GM12892 (cell line): ENCODE measurements at regions not wholly inside any gene's neighbourhood (a gene's known extent, or its start where the extent isn't known, plus 50 kb on each side); places are given as distances from the start of the nearest gene placed in this dataset.

Source experiments
- DNase-seq: peaks from one replicate; pipeline ENCODE4 v3.0.0; 2011; ENCODE audit not compliant: insufficient read length
- FAIRE-seq: peaks from 2 replicates; lab custom pipeline; 2011; peaks lifted over from hg19 to GRCh38; lab: Jason Lieb, UNC
- POLR2A ChIP-seq: IDR thresholded peaks from 2 replicates; pipeline ENCODE4 v1.6.1; 2011; ENCODE audit warnings: low read depth, low read length, control low read depth
- POLR2AphosphoS5 ChIP-seq: IDR thresholded peaks from 2 replicates; pipeline ENCODE4 v1.6.1; 2011; ENCODE audit warnings: low read depth, low read length, control low read depth
- TAF1 ChIP-seq: IDR thresholded peaks from 2 replicates; pipeline ENCODE4 v1.6.1; 2011; ENCODE audit warnings: low read depth, mild to moderate bottlenecking, control low read depth, low read length, borderline replicate concordance

- DNase-seq = no peak
- TF ChIP-seq POLR2A (no peak), POLR2AphosphoS5 (no peak), TAF1 (no peak)
- no peak for FAIRE-seq
Measured at GRCh38 chr5:110087829-110088228, 398.1 kb downstream of the MAN2A1 start.

- FAIRE-seq = no peak
- TF ChIP-seq POLR2A = no peak
- no peak for TF ChIP-seq TAF1
- TF ChIP-seq POLR2AphosphoS5 = no peak
- DNase-seq = no peak
Measured at GRCh38 chr5:110088676-110089436, 399.1 kb downstream of the MAN2A1 start.

- TF ChIP-seq POLR2A (no peak), TAF1 (no peak), POLR2AphosphoS5 (no peak)
- no peak for DNase-seq
- no peak for FAIRE-seq
Measured at GRCh38 chr5:110092955-110093785, 403.4 kb downstream of the MAN2A1 start.

- no peak for TF ChIP-seq TAF1
- TF ChIP-seq POLR2AphosphoS5 = no peak
- TF ChIP-seq POLR2A = no peak
- DNase-seq (no peak), FAIRE-seq (no peak)
Measured at GRCh38 chr5:110094109-110094508, 404.4 kb downstream of the MAN2A1 start.

- no peak for FAIRE-seq
- no peak for DNase-seq
- TF ChIP-seq TAF1 (no peak), POLR2AphosphoS5 (no peak), POLR2A (no peak)
Measured at GRCh38 chr5:110094548-110094947, 404.8 kb downstream of the MAN2A1 start.

- TF ChIP-seq POLR2AphosphoS5 (no peak), TAF1 (no peak), POLR2A (no peak)
- no peak for FAIRE-seq
- DNase-seq = no peak
Measured at GRCh38 chr5:110096419-110096818, 406.7 kb downstream of the MAN2A1 start.

GRCh38 chr5:110099572-110099971 lies 409.8 kb downstream of the MAN2A1 start:
- FAIRE-seq (no peak), DNase-seq (no peak)
- no peak for TF ChIP-seq POLR2A
- no peak for TF ChIP-seq POLR2AphosphoS5
- TF ChIP-seq TAF1 = no peak

- FAIRE-seq (no peak), DNase-seq (no peak)
- TF ChIP-seq POLR2A (no peak), POLR2AphosphoS5 (no peak), TAF1 (no peak)
Measured at GRCh38 chr5:110103081-110103480, 413.4 kb downstream of the MAN2A1 start.

GRCh38 chr5:110104060-110104725 lies 414.5 kb downstream of the MAN2A1 start:
- no peak for DNase-seq
- FAIRE-seq = no peak
- no peak for TF ChIP-seq TAF1
- no peak for TF ChIP-seq POLR2A
- TF ChIP-seq POLR2AphosphoS5 = no peak

GRCh38 chr5:110104726-110105669 lies 415.3 kb downstream of the MAN2A1 start:
- no peak for DNase-seq
- FAIRE-seq = no peak
- TF ChIP-seq TAF1 (no peak), POLR2A (no peak), POLR2AphosphoS5 (no peak)

GRCh38 chr5:110105692-110106091 lies 416.0 kb downstream of the MAN2A1 start:
- no peak for FAIRE-seq
- TF ChIP-seq POLR2A = no peak
- TF ChIP-seq TAF1 = no peak
- TF ChIP-seq POLR2AphosphoS5 = no peak
- no peak for DNase-seq
